ENCODE measurements at regions not wholly inside any gene's neighbourhood (a gene's known extent, or its start where the extent isn't known, plus 50 kb on each side); places are given as distances from the start of the nearest gene placed in this dataset.
"Not testable (repeated sequence)": the region's sequence is repeated elsewhere in the genome, so short reads cannot be mapped to it uniquely, and the experiment has no call there.

DNA sequence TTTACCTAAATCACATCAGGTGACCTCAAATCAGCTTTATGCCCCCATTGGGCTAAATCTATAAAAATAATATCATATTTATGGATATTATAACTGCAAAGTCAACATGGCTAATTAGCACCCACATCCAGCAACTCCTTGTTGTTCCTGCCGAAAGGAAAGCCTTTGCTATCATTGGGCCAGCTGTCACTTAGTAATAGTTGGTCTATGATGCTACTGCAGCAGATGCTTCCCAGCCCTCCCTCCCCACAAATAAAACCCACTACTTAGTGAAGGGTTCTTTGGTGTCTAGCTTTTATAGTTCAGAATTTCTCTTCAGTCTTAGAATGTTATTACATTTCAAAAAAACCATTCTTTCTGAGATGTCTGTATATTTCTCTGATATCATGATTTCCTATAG, 116.9 kb upstream of the ENPEP start:
- no peak for DNase-seq

DNA sequence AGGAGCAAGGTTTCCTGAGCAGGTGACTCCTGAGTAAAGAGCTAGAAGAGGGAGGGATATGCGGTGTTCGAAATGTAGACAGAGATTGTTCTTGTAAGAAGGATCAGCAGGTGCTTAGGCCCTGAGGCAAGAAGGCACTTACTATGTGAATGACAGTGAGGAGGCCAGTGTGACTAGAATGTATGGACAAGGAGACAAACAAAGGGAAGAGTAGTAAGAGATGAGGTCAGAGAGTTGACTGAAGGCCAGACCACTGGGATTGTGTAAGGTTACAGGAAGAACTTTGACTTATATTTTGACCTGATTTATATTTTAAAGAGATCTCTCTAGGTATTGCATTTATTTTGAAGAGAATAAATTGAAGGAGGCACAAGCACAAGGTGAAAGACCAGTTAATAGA, 118.4 kb upstream of the ENPEP start:
- DNase-seq = no peak

DNA sequence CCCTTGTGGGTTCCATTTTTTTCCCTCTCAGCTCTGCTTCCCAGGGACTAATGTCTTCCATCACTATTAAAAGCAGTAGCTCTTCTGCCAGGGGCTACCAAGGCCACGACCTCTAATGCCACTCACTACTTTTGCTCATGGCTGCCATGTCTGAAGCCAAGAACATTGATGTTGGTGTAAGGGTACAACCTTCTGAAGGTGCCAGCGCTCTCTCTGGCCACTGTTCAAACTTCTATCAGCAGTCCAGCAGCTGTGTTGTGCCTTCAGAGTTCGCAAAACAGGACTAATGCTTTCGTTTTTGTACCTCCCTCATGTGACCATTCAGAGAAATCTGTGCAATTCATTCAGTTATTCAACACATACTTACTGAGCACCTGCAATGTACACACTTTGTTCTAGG, 121.5 kb upstream of the ENPEP start:
- no peak for DNase-seq

DNA sequence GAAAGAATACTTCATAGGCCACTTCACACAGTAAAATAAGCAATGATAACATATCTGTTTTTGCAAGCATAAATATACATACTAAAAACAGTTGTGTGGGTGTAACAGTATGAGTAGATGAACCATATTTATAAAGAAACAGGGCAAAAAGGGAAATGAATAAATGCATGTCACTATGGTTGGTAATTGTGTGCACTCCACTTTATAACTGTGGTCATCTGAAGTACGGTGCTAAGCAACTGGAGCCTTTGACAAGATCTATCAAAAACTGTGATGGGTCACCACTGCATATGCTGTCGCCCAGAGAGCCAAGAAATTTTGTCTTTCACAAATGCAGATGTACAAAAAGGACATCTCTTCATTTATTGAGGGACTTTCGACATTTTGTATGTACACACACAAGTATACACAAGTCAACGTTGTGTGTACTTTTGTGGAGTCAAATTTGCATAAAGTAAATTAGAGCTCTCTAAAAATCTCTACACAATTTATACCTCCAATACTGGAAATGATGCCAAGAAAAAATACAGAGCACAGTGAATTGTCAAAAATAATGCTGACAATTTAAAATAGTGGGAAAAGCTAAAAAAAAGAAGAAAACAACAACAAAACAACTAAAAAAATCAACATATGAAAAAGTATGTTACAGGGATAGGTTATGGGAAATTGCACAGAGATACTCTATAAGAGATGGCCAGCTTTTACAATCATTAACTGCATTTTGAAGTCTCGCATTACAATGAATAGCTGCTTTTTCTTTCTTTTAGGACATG, 123.1 kb upstream of the ENPEP start:
- no peak for DNase-seq

DNA sequence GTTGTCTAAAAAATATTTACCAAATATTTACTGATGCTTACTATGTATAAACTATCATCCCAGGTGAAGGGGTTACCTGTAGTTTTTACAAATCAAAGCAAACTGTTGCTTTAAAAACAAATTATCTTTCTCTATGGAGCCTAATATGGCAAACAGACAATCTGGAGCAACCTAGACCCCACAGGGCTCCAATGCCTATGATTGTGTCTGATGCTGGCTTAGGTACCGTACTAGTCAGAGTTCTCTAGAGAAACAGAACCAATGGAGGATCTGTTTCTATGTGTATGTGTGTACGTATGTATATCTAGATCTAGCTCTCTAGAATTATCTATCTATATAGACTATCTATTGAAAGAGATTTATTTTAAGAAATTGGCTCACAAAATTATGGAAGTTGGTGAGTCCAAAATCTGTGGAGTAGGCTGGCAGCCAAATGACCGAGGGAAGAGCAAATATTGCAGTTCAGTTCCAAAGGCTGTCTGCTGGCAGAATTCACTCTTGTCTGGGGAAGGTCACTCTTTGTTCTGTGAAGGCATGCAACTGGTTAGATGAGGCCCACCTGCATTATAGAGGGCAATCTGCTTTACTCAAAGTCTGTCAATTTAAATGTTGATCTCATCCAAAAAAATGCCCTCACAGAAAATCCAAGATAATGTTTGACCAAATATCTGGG, 127.1 kb upstream of the ENPEP start:
- DNase-seq = no peak

DNA sequence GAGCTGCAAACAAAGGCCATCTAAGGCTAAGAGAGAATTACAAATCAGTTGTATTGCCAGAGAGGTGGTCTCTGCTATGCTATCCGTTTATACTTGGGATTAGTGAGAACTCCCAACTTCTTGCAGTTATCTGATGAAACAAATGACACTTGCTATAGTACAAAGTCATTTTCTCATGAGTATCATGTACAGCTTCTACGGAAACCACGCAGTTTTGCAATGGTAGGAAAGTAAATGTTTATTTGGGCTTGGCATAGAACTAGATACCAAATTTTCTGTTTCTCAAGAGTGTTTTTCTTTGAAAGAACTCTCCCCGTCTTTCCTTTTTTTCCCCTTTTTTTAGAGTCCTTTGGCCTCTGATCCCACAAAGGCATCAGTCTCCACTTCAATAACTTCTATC, 128.2 kb upstream of the ENPEP start:
- DNase-seq = no peak

DNA sequence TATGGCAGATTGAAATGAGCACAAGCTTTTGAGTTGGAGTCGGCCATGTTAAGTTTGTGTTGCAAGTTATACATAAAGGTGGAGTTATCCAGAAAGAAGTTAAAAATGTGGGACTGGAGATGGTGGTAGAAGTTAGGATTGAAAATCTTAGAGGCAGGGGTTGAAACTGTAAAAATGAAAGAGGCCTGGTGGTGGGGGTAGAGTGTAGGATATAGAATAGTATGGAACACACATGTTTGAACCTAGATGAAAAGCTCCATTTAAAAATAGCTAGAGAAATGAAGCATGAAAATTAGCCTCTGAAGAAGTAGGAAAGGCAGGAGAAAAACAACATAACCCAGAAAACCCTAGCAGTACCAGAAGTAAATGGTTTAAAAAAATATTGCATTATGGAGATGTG, 131.8 kb upstream of the ENPEP start:
- no peak for DNase-seq

DNA sequence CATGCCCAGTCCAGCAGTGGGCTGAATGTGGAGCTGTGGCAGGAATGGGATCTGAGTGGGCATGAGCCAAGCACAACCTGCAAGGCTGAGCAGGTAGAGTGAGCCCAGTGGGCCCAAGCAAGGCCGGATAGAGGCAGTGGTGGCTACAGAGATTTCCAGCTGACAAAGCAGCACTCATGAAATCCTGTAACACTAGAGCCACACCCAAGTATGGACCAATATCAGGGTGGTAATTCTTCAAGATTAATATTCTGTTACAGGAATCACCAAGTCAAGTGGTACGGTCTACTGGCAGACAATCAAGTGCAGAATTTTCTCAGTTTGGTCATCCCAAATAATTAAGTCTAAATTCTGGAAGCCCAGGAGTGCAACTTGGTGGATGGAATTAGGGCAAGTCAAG, 132.4 kb upstream of the ENPEP start:
- DNase-seq = no peak

DNA sequence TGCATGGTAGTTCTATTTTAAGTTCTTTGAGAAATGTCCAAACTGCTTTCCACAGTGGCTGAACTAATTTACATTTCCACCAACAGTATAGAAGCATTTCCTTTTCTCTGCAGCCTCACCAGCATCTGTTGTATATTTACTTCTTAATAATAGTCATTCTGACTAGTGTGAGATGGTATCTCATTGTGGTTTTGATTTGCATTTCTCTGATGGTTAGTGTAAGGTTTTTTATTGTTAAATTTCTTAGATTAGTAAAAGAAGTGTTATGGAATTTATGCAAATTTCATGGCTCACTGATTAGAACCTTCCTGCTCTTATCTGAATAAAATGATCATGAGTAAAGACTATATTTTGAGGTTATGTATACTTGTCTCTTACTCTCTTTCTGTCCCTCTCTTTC, 134.8 kb upstream of the ENPEP start:
- not testable (repeated sequence) for DNase-seq

DNA sequence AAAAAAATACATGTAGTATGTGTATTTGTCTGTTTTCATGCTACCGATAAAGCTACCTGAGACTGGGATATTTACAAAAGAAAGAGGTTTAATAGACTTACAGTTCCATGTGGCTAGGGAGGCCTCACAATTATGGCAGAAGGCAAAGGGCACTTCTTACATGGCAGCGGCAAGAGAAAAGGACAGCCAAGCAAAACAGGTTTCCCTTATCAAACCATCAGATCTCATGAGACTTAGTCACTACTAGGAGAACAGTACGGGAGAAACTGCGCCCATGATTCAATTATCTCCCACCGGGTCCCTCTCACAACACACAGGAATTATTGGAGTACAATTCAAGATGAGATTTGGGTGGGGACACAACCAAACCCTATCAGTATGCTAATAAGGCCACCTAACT, 137.0 kb upstream of the ELOVL6 start:
- no peak for DNase-seq

DNA sequence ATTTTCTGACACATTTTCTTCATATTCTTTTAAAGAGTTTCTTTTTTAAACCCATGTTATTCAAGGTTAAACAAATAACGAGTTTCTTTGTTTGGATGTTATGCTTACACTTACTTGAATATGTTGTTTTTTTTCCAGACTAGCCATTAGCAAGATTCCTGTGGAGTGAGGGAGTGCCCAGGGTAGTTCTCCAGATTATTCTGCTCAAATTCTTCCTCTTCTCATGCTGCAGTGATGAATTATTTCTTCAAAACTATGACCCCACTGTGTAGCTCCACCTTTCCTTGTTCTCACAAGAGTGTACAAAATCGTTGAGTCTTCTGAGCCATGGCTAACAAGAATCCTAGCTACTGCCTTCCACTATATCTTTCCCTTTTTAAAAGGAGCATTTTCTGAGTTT, 134.1 kb upstream of the ELOVL6 start:
- DNase-seq = no peak

DNA sequence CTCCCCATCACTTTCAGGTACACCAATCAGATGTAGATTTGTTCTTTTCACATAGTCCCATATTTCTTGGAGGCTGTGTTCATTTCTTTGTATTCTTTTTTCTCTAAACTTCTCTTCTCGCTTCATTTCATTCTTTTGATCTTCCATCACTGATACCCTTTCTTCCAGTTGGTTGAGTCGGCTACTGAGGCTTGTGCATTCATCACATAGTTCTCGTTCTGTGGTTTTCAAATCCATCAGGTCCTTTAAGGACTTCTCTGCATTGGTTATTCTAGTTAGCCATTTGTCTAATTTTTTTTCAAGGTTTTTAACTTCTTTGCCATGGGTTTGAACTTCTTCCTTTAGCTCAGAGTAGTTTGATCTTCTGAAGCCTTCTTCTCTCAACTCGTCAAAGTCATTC, 128.0 kb upstream of the ELOVL6 start:
- not testable (repeated sequence) for DNase-seq

DNA sequence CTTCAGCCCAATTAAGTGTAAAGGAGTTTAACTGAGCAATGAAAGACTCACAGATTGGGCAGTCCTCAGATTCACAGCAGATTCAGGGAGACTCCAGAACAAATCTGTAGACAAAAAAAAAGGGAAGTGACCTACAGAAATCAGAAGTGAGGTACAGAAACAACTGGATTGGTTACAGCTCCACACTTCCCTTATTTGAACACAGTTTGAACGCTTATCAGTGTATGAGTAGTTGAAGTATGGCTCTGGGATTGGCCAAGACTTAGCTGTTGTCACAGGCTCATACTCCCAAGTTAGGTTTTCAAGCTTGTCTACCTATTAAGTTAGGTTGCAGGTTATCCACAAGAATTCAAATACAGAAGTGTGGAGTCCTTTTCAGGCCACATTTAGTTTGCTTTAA, 112.4 kb upstream of the ELOVL6 start:
- no peak for DNase-seq

DNA sequence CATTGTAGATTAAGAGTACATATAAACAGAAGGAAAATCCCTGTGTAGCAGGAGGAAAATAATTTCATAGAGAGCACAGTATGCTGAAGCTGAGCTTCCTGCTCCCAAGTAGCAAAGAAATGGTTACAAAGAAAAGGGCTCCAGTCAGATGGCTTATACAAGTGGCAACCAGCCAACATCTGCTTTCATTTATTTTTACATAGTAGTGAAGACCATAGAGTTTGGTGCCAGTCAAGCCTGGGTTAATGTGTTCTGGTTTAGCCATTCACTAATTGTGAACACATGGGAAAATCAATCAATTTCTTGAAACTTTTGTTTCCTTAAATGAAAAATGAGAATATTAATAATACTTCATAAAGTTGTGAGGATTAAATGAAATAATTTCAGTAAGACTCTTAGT, 111.3 kb upstream of the ELOVL6 start:
- no peak for DNase-seq

DNA sequence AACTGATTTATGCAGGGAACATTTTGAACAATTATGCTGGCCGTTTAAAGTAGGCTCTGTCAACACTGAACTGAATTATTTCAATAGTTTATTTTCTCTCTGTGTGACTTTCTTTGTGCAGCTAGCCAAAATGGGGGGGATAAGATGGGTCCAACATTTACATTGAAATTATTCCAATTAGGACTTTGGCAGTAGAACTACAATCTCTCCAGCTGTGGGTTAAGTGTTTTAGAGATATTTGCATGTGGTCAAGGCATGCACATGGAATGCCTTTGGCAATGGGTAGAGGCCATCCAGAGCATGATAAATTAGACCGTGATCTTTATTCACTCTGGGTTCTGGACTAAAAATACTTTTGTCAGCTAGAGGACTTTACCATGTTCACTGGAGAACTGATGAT, 107.9 kb upstream of the ELOVL6 start:
- peak; percentile 49 for DNase-seq

DNA sequence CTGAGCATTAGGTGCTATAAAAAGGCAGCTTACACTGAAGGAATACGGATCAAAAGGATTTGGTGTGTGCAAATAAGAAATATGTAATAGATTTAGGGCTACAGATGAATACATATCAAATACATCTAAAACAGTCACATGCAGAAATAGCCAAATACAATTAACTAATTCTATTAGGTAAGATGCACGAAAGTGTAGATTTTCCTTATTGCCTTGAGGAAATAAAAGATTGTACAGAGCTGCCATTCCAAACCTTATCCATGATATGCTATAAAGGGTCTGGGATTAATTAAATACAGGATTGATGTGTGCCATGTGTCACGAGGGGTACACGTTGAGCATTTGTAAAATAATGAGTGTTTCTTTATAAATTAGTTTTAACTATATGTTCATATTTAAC, 107.0 kb upstream of the ELOVL6 start:
- DNase-seq = no peak

DNA sequence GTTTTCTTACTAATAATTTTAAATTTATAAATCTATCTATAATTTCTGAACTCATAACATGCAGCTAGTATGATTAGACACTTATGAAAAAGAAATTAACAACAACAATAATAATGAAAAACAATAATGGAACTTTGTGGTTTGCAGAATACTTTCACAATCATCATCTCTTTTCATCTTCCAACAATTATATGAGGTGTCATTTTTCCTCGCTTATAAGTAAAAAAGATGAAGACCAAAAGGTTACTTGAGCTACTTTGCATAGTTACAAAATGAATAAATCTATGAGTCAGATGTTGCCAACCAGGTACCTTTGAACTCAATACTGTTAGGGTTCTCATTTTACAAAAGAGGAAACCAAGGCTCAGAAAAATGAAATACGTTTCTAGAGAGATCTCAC, 98.5 kb upstream of the ELOVL6 start:
- DNase-seq = no peak

DNA sequence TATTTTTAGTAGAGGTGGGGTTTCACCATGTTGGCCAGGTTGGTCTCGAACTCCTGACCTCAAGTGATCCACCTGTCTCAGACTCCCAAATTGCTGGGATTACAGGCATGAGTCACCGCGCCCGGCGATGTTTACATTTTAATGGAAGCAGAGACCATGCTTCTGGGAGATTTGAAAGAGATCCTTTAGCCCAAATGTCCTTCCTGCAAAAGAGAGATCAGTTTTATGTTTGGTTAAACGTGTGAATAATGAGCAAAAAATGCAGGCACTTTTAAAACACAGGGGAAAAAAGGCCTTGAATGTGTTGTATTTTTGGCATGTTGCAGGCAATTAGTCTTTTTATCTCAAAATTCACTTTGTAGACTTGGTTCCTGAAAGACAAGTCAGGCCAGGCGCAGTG, 95.8 kb upstream of the ELOVL6 start:
- DNase-seq = no peak

DNA sequence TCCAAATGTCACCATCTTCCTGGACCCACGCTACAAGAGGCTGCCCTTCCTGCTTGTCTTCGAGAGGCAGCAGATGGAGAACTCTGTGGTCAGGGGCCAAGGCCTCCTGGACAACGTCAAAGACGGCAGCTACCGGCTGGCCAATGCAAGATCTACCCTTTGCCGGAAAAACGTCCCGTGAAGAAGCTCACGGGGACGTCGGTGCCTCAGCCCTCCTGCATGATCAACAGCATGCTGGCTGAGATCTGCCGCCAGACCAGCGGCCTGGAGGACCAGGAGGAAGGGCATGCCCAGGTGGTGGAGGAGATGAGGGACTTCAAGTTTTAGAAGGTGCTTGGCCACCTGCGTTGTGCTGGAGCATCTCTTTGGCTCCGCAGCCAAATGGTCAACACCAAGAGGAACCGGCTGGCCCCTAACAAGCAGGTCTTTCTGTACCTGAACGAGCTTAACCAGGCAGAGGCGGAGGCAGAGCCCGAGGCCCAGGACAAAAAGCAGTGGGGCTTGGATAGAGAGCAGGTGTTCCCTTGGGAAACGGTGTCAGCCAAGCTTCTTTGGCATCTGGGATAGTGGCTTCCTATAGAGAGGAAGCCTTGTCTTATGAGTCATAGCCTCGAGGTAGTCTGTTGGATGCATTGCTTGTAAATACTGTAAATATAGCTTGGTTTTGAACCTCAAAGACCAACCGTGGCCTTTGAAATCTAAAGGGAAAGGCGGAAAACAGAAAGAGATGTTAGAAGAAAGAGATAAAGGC, 94.8 kb upstream of the ELOVL6 start:
- DNase-seq = no peak

DNA sequence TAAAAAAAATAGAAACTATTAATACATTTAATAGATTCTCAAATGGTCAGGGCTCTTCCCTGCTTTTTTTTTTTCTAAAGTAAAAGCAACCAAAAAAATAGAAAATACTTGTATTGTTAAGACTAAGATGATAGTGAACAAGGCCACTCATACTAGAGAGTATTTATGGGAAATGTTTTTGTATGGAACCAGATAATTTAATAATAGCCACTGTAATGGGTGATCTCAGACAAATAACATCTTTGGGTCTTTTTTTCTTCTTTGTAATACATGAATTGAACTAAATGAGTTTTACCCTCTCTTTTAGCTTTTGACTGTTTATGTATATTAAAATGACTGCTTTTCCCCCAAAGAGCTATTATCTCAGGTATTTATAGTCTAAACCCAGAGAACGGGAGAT, 92.1 kb upstream of the ELOVL6 start:
- DNase-seq = no peak

DNA sequence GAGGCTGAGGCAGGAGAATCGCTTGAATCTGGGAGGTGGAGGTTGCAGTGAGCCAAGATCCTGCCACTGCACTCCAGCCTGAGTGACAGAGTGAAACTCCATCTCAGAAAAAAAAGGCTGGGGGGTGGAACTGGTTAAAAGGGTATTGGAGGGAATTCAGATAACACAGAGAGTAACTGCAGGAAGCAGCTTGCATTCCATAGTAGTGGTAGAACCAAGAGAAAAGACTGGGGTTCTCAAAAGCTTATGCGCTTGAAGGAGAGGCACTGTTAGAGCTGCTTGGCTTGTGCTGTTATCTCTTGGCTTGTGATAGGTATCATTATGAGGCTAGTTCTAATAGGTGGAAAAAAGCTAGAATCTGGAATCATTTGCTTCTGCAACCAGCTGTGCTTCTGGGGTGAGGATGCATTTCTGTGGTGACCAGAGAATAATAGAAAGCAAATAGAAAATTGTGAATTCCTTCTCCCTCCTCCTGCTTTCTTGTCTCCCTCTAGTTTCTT, 91.2 kb upstream of the ELOVL6 start:
- no peak for DNase-seq

DNA sequence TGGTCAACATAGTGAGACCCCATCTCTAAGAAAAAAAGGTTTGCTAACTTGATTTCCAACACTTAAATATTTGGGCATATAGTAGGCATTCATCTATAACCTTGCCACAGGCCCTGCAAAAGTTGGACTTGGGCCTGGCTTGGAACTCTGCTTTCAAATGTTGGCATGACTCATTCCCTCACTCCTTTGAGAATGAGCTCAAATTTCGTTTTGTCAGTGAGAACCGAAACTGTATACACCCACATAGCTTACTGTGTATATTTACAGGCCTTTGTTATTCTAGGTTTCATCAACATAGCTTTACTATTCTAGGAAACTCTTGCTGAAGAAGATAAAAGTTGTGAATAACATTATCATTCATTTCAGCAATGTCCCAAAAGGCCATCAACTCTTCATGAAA, 88.7 kb upstream of the ELOVL6 start:
- DNase-seq = no peak

DNA sequence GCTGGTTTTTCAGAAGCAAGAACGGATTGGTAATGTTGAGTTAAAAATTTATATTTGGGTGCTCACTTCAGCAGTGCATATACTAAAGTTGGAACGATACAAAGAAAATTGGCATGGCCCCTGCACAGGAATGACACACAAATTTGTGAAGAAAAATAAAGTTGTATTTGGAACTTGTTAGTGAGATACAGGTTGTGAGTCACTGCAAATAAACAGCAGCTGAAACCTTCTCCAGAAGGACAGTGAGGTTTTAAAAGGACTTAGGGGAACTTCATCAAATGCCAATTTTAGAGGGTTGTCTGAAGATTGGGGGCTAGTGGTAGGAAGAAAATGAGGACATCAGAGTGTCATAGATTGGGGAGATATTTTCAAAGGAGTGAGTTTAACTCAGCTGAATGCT, 79.7 kb upstream of the ELOVL6 start:
- DNase-seq = no peak

DNA sequence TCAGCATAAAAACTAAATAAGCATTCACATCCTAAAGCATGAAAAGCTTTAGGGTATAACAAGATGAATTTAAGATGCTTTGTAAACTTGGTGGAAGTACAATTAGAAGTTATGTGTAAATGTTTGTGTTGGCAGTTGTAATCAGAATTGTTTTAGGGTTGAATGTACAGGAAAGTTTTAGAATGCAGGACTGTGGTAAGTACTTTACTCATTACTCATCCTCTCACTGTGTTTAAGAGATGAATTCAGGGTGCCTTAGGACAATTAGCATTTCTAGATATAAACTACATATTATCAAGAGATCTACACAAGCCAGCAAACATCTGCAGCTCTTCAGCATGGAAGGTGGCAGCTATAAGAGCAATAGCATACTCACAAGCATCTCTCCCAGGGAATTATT, 77.5 kb upstream of the ELOVL6 start:
- no peak for DNase-seq

Measured in COR-L47 (cell line).